Right forelimb (tissue), 1 donor: ENCODE measurements at regions not wholly inside any gene's neighbourhood (a gene's known extent, or its start where the extent isn't known, plus 50 kb on each side); places are given as distances from the start of the nearest gene placed in this dataset.

Source experiments
- DNase-seq: peaks from one replicate; pipeline ENCODE4 v3.0.0-alpha.2; 2018

- DNase-seq: no peak
Measured at GRCh38 chr20:21812379-21812778, 106.9 kb downstream of the PAX1 start.

DNA sequence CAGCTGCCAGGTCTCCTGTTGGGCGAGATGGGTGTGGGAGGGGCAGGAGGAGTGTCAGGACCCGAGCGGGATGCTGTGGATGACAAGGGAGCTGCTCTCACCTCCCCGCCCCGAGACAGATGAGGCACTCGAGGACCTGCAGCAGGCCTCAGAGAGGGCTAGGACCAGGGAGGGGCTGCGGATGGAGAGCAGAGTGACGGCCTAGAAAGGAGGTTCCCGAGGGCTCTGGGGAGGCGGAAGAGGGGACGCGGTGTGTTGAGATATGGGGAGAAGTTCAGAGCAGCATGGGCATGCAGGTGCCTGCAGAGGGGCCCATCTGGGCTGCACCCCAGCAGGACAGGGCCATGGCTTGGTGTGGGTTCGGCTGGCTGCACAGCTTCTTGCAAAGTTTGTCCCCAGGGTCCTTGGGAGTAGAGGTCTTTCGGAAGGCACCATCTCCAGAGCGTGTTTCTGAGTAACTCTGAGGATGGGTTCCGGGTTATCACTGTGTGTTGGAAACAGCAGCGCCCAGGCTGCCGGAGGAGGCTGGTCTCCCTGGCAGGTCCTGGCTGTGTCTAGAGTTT, 104.6 kb downstream of the PAX1 start:
- DNase-seq: no peak

- DNase-seq: no peak
Measured at GRCh38 chr20:21808863-21809664, 103.6 kb downstream of the PAX1 start.

DNA sequence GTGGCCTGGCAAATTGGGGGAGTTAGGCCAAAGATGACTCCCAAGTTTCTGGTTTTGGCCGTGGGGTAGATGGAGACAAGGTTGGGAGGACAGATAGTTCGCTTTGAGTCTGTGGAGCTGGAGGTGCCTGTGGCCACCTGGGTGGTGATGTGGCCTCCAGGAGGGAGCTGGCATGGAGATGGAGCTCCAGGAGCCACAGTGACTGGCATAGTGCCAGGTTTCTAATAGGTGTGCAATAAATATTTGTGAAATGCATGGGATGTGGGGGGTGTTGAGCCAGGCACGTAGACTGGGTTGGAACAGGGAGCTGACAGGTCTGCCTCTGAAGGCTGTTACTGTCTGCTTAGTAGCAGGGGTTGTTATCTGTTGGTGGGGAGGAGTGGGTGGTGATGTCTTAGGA, 102.7 kb downstream of the PAX1 start:
- DNase-seq: no peak

DNA sequence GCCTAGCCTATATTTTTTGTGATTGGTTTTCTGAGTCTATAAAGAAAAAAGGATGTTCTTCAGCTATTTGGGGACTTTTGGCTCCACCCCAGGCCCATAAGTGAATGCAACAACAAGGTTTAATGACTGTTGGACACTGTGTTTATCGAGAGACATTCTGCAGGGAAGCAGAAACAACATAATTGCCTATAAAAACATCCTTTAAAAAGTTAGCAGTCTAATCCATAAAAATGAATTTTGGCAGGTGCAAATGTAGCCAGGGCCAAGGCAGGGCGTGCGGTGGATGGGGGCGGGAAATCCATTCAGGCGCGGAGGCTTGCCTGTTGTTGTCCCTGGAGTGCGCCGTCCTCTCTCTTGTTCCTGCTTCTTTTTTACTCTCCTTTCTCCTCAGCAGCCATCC, 99.3 kb downstream of the PAX1 start:
- DNase-seq: peak; percentile 63

- DNase-seq: no peak
Measured at GRCh38 chr20:21801193-21801592, 95.7 kb downstream of the PAX1 start.

DNA sequence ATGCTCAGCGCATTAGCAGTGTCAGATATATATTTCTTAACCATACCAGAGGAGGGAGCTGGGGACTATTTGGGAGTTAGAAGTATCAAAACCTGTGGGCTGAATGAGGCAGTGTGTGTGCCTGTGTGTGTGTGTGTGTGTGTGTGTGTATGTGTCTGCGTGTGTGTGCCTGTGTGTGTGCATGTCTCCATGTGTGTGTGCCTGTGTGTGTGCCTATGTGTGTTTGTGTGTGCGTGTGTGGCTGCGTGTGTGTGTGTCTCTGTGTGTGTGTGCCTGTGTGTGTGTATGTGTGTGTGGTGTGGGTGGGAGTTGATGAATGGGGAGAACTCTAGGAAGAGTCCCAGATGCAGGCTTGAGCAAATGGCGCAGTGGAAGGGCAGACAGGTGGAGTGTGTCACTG, 92.9 kb downstream of the PAX1 start:
- DNase-seq: no peak

GRCh38 chr20:21796059-21796458, 90.6 kb downstream of the PAX1 start:
- no peak for DNase-seq

DNA sequence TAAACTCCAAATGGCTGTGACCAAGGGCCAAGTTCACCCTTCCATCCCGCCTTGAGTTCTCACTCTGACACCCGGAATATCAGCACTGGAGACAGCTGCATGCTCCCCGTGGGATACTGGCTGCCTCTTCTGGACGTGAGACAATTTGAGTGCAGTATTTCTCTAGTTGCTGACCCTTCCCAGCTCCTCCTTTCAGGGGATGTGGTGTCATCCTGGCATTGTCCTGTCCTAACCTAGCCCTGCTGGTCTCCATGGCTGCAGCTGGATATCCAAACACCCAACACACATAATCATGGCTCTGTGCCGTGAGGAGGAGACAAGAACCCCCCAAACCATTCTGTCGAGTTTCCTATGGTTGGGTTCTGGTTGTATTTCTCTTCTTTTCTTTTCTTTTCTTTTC, 82.6 kb downstream of the PAX1 start:
- no peak for DNase-seq

DNA sequence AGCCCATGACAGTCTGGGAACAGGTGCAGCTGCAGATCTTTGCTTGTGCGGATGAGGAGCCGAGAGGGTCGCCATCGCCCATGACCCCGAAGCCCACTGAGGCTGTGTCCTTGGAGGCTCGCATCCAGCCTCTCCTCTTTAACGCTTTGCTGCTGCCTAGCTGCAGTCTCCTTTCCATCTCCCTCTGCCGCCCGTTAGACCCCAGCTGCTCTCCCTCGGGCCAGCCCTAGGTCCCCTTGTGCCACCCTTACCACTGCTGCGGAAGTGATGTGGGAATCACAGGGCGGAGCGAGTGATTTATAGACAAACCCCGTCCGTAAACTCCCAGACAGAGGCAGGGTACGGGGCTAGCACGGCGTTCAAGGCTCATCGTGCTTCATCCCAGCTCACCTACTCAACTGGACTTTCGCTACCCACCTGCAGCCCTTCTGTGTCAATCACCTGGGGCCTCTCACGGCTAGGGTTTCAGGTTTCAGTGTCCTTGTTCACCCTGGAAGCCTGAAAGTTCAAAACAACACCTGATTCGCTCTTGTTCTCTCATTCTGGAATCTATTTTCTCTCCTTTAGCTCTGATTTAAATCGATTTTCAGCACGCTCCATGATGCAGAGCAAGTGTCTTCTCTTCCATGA, 76.1 kb downstream of the PAX1 start:
- DNase-seq: no peak

DNA sequence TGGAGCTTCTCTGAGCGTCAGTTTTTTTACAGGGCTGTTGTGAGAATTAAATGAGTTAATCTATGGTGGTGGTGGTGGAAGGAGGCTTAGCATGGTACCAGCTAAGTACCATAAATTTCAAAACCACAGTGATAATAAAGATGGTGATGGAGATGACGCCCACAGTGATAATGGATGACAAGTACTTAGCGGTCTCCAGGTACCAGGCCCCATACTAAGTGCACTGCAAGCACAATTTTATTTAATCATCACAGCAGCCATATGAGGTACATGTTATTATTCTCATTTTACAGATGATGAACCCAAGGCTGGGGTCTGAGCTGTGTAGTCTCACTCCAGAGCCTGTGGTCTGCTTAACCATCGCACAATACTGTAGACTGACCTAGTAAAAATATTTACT, 75.1 kb downstream of the PAX1 start:
- DNase-seq: no peak
